GM18951 (cell line): ENCODE measurements at regions not wholly inside any gene's neighbourhood (a gene's known extent, or its start where the extent isn't known, plus 50 kb on each side); places are given as distances from the start of the nearest gene placed in this dataset.

ENCODE experiments used
- POLR2A ChIP-seq: IDR thresholded peaks from 4 replicates; pipeline ENCODE4 v1.6.1; 2011; ENCODE audit warnings: mild to moderate bottlenecking; ENCODE audit not compliant: insufficient read length, insufficient read depth; ENCODE audit errors: extremely low read depth
- in situ Hi-C: fragments of 300-500 bp; cut with MboI; formaldehyde crosslinking; loops from one replicate; pipeline ENCODE4 v1.12.0; 2022; ENCODE audit warnings: low sequenced_read_pairs, mixed read lengths, inconsistent platforms; ENCODE audit not compliant: unreplicated experiment

DNA sequence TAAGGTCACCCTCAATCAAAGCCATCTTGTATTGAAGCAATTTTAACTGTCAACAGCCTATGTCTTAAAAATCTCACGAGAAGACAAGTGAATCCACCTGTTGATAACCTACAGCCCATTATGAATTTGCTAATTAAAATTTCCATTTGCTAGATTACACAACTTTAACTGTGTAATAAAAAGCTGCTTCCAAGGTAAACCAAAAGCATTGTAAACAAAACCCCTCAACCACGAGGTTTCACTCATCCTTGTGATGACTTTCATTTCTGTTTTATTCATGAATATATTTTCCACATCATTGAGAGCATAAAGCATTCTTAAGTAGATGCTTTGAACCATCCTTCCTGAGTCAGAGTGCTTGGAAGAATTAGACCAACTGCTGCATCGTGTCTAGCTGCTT is 217.5 kb upstream of the GYPA start:
- no peak for TF ChIP-seq POLR2A
- in situ Hi-C loops: no loop called here

DNA sequence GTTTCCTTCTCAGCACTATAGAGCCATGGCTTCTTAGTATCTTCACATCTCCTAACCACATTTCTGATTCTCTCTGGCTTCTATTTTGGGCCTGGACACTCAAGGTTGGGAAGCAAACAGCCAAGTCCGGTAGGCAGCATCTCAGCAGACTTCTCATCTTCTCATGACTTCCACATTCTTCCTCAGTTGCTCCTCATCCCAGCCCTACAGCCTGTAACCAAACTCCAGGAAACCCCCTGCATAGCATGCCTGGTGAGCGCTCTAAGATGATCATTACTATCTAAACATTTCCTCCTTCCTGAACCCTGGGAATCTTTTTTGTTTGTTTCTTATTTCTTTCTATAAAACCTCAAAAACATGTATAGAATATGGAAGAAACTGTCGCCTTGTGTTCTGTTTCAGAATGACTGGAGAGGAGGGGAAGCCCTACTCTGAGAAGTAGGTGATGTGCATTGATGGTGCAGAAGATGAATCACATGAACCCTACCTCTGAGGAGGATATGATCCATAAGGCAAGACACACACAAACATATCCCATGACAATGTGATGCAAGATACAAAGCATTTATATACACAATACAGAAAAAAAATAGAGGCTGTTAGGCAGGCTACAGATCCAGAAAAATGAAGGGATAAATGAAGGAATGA is 219.8 kb upstream of the GYPA start:
- TF ChIP-seq POLR2A: no peak
- in situ Hi-C loops: no loop called here

DNA sequence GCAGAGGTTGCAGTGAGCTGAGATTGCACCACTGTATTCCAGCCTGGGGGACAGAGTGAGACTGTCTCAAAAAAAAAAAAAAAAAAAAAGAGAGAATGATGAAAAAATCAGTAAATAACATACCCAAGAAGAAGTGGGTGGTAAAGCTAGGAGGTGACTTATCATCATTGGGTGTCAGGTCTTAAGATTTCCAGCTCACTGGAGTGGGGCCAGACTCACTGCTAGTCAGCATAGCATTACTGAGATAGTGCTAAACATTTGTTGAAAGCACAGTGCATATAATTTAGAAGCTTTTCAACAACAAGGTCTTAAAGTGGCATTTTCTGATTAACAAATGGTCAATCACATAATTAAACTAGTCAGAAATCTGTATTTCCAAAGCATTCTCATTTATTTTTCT is 221.8 kb upstream of the GYPA start:
- TF ChIP-seq POLR2A: no peak
- in situ Hi-C loops: no loop called here

DNA sequence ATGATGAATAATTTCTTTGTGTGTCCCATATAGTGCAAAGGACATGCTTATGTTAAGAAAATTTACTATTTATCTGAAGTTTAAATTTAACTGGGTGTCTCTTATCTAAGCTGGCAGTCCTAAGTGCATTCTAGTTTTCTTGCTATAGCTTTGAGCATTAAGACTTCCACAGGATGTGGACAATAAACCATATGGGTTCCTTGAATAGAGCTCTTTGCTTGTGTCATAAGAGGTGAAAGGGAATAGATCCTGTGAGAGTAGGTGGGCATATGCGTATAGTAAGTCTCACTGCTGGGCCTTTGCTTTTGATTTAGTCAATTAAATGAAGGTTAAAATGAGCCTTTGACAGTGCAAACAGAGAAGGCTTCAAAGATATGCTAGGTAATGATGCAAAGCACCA is 223.4 kb upstream of the GYPA start:
- TF ChIP-seq POLR2A: no peak
- in situ Hi-C loops: no loop called here

DNA sequence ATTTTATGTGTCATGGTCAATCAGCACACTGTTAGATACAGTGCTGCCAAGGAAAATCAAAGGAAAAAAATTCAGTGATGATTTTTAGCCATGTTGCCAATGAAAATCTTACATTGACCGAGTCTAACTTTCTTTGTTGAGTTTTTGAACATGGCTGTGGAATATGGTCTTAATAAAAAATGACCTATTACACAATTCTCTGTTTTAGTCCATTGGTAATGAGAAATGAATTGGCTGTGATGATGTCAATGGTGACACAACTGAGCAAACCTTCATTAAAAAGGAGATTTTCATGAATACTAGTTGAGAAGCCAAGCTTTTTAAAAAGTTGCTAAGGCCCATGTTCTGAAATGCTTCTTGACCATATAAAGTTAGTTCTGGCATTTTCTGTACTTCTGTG is 225.9 kb upstream of the GYPA start:
- in situ Hi-C loops: no loop called here

DNA sequence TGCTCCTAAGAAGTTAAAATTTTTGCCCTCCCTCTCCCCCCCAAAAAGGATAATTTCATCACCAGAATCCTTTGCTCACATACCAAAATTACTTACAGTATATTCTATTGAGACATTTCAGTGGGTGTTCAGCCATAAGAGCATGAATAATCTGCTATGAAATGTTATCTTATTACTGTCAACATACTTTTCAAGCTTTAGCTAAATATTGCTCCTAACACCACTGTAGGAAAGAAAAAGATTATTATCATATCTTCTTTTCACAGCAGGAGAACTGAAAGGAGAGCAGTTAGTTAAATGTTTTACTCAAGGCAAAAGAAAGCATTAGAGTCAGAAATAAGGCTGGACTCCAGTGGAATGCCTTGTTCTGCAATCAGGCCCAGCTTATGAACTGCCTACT is 231.0 kb upstream of the GYPA start:
- in situ Hi-C loops: no loop called here
- no peak for TF ChIP-seq POLR2A

More for the DNA sequence above, 225.9 kb upstream of the GYPA start:
- no peak for TF ChIP-seq POLR2A

DNA sequence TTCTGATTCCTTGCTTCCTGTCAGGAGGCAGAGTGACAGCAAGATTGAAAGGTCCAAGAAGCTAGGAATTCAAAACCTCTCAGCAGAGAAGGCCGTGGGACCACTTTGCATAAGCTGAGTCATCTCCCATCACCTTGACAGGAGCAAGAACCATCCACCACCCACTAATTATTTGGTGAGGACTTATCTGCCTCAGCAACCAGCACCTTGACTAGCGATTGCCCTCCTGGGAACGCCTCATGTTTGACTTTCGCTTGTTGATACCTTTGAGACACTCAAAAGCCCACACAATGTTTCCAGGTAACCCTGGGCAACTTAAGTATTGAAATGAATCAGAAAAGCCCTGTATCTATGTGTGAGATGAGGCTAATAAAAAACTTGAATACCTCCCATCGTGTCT is 233.5 kb upstream of the GYPA start:
- TF ChIP-seq POLR2A: no peak
- in situ Hi-C loops: no loop called here

DNA sequence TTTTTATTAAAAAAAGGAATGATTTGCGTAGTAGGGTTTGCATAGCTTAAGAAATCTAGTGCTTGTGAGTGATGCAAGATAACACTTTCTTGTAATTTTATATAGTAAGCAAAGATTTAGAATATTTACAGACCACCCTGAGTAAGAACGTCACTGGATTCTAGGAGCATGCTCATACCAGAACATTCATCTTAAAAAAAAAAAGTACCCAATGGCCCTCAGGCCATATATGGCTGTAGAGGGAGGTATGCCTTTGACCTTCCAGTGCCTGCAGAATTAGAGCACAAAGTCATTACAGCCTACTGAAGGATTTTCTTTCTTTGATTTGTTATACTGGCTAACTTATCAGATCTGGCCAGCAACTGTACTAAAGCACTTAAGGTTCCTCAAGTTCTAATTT is 236.3 kb upstream of the GYPA start:
- in situ Hi-C loops: no loop called here
- no peak for TF ChIP-seq POLR2A

DNA sequence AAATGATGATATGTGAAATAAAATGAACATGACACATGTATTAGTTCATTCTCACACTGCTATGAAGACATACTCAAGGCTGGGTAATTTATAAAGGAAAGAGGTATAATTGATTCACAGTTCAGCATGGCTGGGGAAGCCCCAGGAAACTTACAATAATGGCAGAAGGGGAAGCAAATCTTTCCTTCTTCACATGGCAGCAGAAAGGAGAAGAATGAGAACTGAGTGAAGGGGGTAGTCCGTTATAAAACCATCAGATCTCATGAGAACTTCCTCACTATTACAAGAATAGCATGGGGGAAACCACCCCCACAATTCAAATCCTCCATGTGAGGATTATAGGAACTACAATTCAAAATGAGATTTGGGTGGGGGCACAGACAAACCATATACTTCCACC is 243.9 kb upstream of the GYPA start:
- no peak for TF ChIP-seq POLR2A
- in situ Hi-C loops: no loop called here

DNA sequence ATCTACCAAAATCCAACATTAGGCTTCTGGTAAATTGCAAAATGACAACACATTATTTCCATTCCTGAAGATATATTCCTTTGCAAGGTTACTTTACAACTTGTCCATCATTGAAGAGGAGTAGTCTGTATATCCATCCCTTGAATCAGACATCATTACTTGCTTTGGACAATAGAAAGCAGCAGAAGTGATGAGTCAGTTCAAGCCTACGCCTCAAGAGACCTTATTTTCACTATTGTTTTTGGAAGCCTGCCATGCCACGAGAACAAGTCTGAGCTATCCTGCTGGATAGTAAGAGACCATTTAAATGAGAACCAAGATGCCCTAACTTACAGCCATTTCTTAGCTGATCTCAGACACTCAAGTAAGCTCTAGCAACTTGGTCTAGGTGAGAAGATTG is 246.0 kb upstream of the HHIP start:
- TF ChIP-seq POLR2A: no peak
- in situ Hi-C loops: no loop called here

DNA sequence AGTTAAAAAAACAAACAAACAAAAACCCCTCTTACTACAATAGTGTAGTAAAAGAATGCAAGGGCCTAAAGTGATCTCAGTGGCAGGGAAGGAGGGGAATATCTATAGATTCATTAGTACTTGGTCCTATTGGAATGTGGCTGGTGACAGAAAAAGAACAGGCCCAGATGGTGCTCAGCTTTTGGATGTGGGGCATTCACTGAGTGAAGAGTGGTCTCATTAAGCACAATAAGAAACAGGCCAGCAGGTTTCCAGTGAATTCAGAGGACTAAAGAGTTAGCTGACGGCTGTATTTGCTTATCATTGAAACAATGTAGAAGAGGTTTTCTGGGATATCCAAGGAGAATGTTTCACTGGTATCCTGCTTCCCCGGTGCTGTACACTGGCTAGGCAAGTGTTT is 243.8 kb upstream of the HHIP start:
- no peak for TF ChIP-seq POLR2A
- in situ Hi-C loops: no loop called here

DNA sequence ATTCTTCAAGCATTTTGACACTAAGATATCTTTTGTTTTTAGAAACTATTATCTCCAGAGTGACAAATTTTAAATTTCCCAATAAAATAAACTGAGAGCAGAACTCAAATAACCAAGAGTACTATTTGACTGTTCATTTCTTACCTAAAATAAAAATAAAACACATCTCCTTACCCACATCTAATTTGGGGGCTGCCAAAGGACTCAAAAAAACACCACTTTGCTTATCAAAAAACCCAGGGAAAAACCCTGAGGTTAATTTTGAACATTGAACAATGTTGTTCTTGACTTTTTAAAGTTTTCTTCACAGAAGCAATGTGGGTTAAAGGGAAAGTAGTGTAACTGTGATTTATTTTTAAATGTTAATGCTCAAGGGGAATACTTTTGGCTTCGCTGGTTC is 243.0 kb upstream of the HHIP start:
- in situ Hi-C loops: no loop called here
- no peak for TF ChIP-seq POLR2A

DNA sequence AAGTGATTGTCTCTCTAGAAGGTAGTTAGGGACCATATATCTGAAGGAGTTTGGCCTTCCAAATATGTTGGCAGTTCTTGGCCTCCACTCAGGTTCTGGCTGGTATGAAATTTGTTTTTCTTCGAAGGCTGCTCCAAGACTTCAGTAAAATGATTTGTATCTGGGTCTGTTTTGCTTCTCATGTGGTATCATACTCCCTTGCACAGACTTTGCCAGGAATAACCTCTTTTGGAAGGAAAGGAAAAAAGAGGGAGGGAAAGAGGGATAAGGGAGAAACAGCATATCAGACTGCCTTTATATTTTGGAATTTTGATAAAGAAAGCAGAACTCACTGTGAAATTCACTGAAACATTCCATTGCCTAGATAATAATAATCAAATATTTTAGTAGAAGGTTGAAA is 242.1 kb upstream of the HHIP start:
- in situ Hi-C loops: no loop called here
- TF ChIP-seq POLR2A: no peak

DNA sequence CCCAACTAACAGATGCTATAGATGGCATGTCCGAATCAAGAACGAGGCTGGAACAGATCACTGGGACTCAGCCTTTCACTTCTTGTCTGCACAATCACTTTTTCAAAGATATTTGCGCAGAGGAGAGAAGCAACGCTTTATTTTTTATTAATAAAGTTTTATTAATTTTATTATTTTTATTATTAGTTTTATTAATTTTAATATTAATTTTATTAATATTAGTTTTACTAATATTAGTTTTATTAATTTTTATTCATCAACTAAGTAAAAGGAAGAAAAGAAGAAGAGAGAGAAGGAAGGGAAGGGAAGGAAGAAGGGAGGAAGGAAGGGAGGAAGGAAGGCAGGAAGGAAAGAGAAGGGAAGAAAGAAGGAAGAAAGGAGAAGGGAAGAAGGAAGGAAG is 236.4 kb upstream of the HHIP start:
- in situ Hi-C loops: no loop called here
- no peak for TF ChIP-seq POLR2A

DNA sequence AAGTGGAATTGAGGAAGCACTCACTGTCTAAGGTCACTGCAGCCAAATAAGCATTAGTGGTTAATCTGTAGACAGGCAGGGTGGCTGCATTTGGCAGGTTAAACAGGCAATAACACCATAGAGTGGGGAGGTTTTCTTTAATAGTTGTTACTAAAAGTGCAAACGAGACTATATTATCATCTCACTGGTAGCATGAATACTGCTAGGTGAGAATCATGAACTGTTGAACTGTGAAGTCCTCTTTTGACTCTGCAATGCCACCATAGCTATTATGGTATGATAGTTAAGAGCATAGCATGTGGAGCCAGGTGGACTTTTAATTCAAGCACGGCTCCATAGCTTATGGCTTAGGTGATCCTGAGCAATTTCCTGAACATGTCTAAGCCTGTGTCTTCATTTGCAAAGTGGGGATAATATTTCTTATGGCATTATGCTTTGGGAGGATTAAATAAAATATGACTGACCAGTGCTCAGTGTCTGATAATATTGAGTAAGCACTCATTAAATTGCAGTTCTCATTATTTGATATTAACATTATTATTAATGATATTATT is 235.6 kb upstream of the HHIP start:
- in situ Hi-C loops: no loop called here
- no peak for TF ChIP-seq POLR2A
